GM21723 (cell line): ENCODE measurements at regions not wholly inside any gene's neighbourhood (a gene's known extent, or its start where the extent isn't known, plus 50 kb on each side); places are given as distances from the start of the nearest gene placed in this dataset.

ENCODE experiments used
- ATAC-seq: cut with Tn5 transposase; IDR thresholded peaks from one replicate; pipeline ENCODE4 v1.9.1; 2021; ENCODE audit warnings: mild to moderate bottlenecking, moderate library complexity; ENCODE audit not compliant: unreplicated experiment

DNA sequence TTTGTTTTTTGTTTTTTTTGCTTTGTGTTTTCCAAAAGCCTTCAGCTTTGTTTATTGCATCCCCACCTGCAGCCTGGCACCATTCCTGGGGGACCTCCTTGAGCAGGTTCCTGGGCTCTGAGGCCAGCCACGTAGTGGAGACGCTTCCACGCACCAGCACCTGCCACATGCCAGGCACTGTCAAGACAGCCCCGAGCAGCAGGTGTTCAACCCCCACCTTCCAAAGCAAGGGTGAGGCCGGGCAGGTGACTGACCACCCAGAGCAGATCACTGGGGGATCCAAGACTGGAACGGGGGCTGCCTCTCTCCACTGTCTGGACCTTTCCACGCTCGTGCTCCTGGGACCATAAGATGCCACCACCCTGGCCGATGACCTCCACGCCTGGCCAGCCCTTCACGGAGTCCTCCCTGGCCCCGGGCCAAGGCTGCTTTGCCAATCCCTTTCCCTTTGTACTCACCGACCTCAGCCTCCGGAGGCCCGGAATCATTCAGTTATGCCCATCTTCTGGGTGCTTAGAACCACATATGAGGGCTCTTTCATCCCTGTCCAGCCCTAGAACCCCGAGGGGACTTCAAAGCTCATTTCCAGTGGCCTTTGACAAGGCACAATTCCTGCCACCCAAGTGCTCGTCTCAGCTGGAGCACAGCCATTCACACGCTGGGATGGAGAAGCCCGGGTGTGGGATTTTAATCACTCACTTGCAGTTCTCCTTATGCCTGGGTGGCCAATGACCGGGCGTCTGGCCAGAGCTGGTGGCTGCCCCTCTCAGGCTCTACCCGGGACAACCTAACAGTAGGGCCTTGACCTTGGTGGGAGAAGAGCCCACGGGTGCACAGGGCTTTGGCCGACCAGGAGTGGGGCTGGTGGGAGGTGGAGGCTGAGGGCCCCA lies 330.8 kb downstream of the NPHP4 start:
- no peak for ATAC-seq

GRCh38 chr1:5660141-5660935 lies 331.9 kb downstream of the NPHP4 start:
- ATAC-seq = no peak

DNA sequence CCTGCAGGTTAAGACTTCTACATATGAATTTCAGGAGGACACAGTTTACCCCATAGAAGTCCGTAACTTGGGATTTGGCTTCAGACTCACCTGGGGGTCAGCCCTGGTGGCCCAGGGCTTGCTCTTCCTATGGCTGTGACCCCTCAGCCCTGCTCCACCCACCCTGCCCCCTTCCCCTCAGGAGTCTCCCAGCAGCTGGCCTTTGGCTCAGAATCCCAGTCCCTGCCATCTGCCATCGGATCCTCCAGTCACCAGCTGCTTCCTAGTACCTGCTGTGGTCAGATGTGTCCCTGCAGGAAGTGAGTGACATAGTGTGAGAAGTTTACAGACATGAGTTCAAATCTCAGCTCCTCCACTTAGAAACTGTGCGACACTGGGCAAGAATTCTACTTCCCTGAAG lies 332.6 kb downstream of the NPHP4 start:
- no peak for ATAC-seq

- no peak for ATAC-seq
Observed at GRCh38 chr1:5658340-5659316, 333.6 kb downstream of the NPHP4 start.

GRCh38 chr1:5651964-5652821 lies 340.0 kb downstream of the NPHP4 start:
- no peak for ATAC-seq

DNA sequence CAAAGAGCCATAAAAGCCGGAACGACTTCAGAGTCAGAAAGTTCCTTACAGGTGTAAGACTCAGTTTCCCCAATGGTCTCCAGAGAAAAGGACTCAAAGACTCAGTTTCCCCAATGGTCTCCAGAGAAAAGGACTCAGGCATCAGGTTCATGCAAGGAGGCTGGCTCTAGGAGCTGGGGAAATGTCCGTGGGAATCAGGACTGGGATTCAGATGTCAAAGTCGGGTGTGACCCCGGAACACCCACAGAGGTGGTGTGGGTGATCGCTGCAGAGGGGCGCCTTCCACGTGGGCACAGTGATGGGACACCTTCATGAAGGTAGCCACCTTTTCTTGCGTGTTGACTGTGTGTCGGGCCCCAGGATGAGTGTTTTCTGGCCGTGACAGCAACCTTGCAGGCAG lies 340.8 kb downstream of the NPHP4 start:
- no peak for ATAC-seq

GRCh38 chr1:5651027-5651410 lies 341.2 kb downstream of the NPHP4 start:
- ATAC-seq = no peak

DNA sequence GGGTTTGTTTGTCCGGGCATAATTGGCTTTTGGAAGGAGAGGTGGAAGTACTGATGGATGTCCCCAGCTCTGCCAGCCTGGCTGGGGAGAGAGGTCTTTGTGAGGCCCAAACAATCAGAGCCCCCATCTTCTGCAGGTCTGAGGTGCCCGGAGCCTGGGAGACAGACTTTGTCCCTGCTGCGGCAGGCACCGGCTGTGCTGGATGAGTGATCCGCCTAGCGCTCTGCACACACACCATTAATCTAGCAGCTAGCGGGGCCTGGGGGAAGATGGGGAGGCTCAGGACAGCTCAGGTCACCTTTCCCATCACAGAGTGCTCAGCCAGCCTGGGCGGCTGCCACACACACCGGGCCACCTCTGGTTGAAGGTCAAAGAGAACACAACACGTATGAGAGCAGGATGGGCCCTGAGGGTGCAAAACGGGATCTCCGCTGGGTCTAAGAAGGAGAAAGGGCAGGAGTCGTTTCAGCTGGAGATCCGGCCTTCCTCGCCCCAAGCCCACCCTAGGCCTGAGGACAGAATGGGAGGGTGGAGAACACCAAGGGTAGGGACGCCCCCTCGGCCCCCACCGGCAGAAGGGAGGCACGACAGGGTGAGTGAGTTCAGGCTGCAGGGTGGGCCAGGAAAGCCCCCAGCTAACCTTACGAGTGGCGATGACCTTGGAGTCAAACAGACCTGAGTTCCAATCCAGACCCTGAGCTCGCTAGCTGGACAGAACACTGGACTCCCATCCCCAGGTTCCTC lies 341.8 kb downstream of the NPHP4 start:
- no peak for ATAC-seq

GRCh38 chr1:5649795-5650194 lies 342.4 kb downstream of the NPHP4 start:
- no peak for ATAC-seq

DNA sequence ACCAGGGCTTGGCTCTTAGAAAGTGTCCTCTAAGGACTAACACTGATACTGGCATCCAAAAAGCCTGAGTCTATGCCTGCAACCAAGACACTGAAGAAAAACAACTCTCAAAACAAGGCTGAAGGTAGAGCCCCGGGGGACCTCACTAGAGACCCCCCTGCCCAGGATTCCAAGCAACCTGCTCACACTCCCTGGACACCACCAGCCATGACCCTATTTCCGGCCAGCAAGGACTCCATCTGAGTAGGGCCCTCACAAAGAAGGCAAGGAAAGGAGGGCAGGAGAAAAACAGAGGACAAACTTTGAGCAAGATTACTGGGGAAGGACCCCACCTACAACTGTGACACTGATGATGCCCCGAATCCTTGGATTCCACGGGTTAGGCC lies 343.1 kb downstream of the NPHP4 start:
- ATAC-seq = no peak

GRCh38 chr1:5648410-5649165 lies 343.6 kb downstream of the NPHP4 start:
- no peak for ATAC-seq

DNA sequence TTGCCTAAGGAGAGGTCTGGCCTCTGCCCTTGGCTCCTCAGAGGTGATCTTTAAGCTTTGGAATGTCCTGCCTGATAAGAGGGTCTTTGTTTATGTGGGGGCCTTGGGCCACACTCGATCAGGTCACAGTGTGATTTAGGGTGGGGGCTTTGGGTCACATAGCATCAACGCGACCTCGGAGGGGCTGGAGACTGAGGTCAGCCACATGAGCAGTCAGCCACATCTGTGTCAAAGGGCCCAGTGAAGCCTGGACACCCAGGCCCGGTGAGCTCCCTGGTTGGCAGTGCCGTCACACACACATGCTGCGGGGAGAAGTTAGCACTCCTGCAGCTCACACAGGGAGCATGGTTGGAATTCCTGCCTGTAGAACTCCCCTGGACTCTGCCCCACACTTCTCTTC lies 345.0 kb downstream of the NPHP4 start:
- no peak for ATAC-seq

DNA sequence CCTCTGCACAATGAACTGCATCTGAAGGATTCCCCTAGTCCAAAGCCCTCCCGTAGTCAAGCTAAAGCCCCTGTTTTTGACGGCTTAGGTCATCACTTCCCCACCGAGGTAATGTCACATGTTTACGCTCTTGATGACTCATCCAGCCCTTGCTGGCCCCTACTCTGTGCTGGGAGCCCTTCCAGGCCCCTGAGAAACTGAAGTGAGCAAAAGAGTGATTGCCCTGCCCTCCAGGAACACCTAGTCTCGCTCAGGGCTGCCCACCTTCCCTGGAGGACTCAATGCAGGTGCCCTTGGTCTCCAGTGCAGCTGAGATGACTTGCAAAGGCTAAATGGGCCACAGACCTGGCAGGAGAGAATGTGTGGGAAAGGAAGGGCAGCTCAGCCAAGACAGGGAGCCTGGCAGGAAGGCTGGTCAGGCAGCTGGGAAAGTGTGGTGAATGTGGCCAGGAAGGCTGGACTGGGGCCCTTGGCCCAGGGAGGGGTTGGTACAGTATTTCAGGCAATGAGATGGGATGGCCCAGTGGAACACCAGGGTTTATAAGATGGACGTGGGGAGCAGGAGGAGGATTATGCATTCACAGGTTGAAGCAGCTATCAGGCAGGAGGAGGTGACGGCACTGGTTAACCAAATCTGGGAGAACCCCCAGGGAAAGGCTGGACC lies 345.6 kb downstream of the NPHP4 start:
- no peak for ATAC-seq

DNA sequence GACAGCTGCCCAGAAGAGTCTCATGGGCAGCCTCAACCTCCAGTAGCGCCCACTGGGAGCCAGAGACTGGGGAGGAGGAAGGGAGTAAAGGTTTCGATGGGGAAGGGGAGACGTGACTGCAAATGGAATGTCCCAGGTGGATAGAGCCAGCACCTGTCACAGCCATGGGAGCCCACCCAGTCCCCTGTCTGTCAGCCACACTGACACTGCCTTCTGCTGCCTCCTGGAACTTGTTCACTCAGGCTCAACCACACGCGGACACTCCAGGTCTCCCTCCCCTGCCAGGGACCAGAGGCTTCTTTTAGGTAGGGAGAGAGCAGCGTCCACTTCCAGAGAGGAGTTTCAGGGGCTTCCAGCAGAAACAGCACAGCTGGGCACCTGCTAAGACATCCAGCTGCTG lies 346.3 kb downstream of the NPHP4 start:
- no peak for ATAC-seq

GRCh38 chr1:5645135-5645399 lies 347.2 kb downstream of the NPHP4 start:
- no peak for ATAC-seq

GRCh38 chr1:5644281-5645134 lies 347.7 kb downstream of the NPHP4 start:
- no peak for ATAC-seq

DNA sequence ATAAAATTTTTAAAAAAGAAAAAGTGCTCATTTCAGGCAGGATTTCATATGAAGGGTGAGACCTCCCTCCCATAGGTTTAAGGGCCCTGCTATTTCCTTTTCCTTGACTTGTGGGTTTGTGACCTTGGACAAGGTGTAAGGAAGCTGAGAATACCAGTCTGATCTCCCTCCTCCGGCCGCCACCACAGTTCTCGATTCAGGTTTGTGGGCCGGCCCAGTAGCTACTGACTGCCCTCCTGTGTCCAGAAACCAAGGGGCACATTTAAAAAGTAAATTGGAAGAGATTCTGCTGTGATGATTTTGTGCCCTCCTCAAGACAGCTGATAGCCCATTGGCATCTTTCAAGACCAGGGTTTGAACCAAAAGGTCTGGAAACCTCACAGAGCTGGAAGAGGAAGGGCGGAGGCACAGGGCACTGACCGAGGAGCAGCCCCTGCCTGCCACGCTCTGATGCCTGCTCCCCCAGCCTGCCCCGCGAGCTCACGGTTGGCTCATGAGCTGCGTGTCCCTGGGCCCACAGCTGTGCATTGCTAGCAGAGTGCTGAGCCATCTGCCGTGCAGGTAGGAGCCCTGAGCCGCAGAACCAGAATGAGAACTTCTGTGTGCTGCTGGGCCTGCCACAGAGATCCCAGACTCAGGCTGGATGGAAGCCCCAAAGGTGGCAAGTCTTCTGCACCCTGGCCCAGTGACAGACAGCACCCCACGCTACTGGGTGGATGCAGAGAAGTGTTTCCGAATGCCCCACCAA lies 348.7 kb downstream of the NPHP4 start:
- ATAC-seq = no peak
